H1 (cell line): ENCODE measurements at regions not wholly inside any gene's neighbourhood (a gene's known extent, or its start where the extent isn't known, plus 50 kb on each side); places are given as distances from the start of the nearest gene placed in this dataset.

Experiments
- CTCF ChIA-PET: fragments of 300-600 bp; sonication (Branson Sonifier 250); formaldehyde crosslinking; loops from one replicate; lab custom pipeline; 2021; ENCODE audit not compliant: partially characterized antibody; lab: Charles Lee
- POLR2A ChIA-PET: fragments of 300-600 bp; sonication (Branson Sonifier 250); formaldehyde crosslinking; loops from one replicate; lab custom pipeline; 2021; ENCODE audit warnings: inconsistent platforms; ENCODE audit not compliant: partially characterized antibody; lab: Charles Lee
- DNase-seq, 2 experiments: peaks; one replicate each; pipeline versions ENCODE4 v3.0.0 to v3.0.0-alpha.2; 2010 to 2022; ENCODE audit warnings: low spot score in 2 of 2, low read depth in 1 of 2, mixed read lengths in 1 of 2
- FAIRE-seq: peaks from 2 replicates; lab custom pipeline; 2011; peaks lifted over from hg19 to GRCh38; lab: Jason Lieb, UNC
- H2AFZ ChIP-seq: 2 replicates; pipeline ENCODE4 v1.8.1; 2012; ENCODE audit warnings: low read length, inconsistent platforms
- H2AK5ac ChIP-seq: 2 replicates; pipeline ENCODE4 v1.6.1; 2013; ENCODE audit warnings: low read depth, low read length
- H2BK120ac ChIP-seq: replicated peaks from 2 replicates; pipeline ENCODE3; 2013; ENCODE audit warnings: low read depth, low read length, inconsistent platforms
- H2BK12ac ChIP-seq: 2 replicates; pipeline ENCODE4 v1.6.1; 2013; ENCODE audit warnings: low read depth, low read length
- H2BK15ac ChIP-seq: 2 replicates; pipeline ENCODE4 v1.6.1; 2013; ENCODE audit warnings: low read length
- H2BK20ac ChIP-seq: 2 replicates; pipeline ENCODE4 v1.6.1; 2013; ENCODE audit warnings: low read length
- H2BK5ac ChIP-seq: 2 replicates; pipeline ENCODE4 v1.6.1; 2013; ENCODE audit warnings: low read depth, low read length
- H3K14ac ChIP-seq: 2 replicates; pipeline ENCODE4 v1.6.1; 2013; ENCODE audit warnings: inconsistent platforms; ENCODE audit not compliant: insufficient read length
- H3K18ac ChIP-seq: 2 replicates; pipeline ENCODE4 v1.6.1; 2013; ENCODE audit warnings: low read length; ENCODE audit errors: extremely low read depth
- H3K23ac ChIP-seq: 2 replicates; pipeline ENCODE4 v1.6.1; 2013; ENCODE audit warnings: inconsistent platforms; ENCODE audit not compliant: insufficient read length
- H3K23me2 ChIP-seq: 2 replicates; pipeline ENCODE4 v1.6.1; 2013; ENCODE audit warnings: low read depth, low read length
- H3K27ac ChIP-seq: 2 replicates; pipeline ENCODE4 v1.6.1; 2011; ENCODE audit warnings: low read depth, low read length, inconsistent platforms
- H3K27me3 ChIP-seq, 4 experiments: replicated peaks in 1 of 4; 1 replicate in 1 of 4; 2 replicates in 3 of 4; pipeline versions ENCODE4 v1.6.1 to v1.8.1; 2011 to 2013; ENCODE audit warnings: low read length in 3 of 4, mild to moderate bottlenecking in 3 of 4, inconsistent platforms in 2 of 4, mixed read lengths in 2 of 4, moderate library complexity in 1 of 4; ENCODE audit not compliant: control insufficient read depth in 3 of 4, insufficient read depth in 3 of 4; ENCODE audit errors: extremely low read depth in 1 of 4
- H3K36me3 ChIP-seq, 4 experiments: 2 replicates each; pipeline versions ENCODE4 v1.6.1 to v1.8.1; 2011 to 2013; ENCODE audit warnings: mild to moderate bottlenecking in 4 of 4, low read length in 3 of 4, moderate library complexity in 2 of 4, control low read depth in 1 of 4, inconsistent platforms in 1 of 4; ENCODE audit not compliant: insufficient read depth in 4 of 4, control insufficient read depth in 2 of 4
- H3K4ac ChIP-seq: replicated peaks from 2 replicates; pipeline ENCODE3; 2013; ENCODE audit warnings: low read length, low read depth, mixed read lengths, inconsistent platforms; ENCODE audit not compliant: insufficient read length
- H3K4me1 ChIP-seq, 4 experiments: replicated peaks in 1 of 4; 1 replicate in 1 of 4; 2 replicates in 3 of 4; pipeline versions ENCODE4 v1.6.1 to v1.8.1; 2011 to 2013; ENCODE audit warnings: low read length in 3 of 4, inconsistent platforms in 2 of 4, mixed read lengths in 1 of 4; ENCODE audit not compliant: insufficient read depth in 4 of 4, control insufficient read depth in 3 of 4
- H3K4me2 ChIP-seq, 2 experiments: 2 replicates each; pipeline versions ENCODE4 v1.6.1 to v1.8.1; 2011 to 2013; ENCODE audit warnings: low read depth in 2 of 2, low read length in 2 of 2, control low read depth in 1 of 2, inconsistent platforms in 1 of 2, mild to moderate bottlenecking in 1 of 2; ENCODE audit not compliant: insufficient read depth in 1 of 2
- H3K4me3 ChIP-seq, 4 experiments: fragments of 200-600, 300-600 bp in 1 of 4; sonication (generic), shearing (Covaris generic), sonication (Bioruptor Twin) in 1 of 4; 2 replicates each; pipeline versions ENCODE4 v1.5.1 to v1.8.1; 2011 to 2016; ENCODE audit warnings: low read length in 4 of 4, low read depth in 3 of 4, control low read depth in 2 of 4, inconsistent platforms in 2 of 4, mild to moderate bottlenecking in 2 of 4, mixed read lengths in 1 of 4, moderate library complexity in 1 of 4; ENCODE audit not compliant: insufficient read depth in 2 of 4; ENCODE audit errors: extremely low read depth in 1 of 4
- H3K56ac ChIP-seq: replicated peaks from 2 replicates; pipeline ENCODE3; 2013; ENCODE audit warnings: low read depth, mild to moderate bottlenecking, mixed read lengths, low read length, inconsistent platforms; ENCODE audit not compliant: insufficient read length
- H3K79me1 ChIP-seq: 2 replicates; pipeline ENCODE4 v1.6.1; 2013; ENCODE audit warnings: low read depth, low read length, control low read depth
- H3K79me2 ChIP-seq, 2 experiments: 2 replicates each; pipeline versions ENCODE4 v1.6.1 to v1.8.1; 2012 to 2013; ENCODE audit warnings: low read length in 2 of 2, mild to moderate bottlenecking in 2 of 2, inconsistent platforms in 1 of 2; ENCODE audit not compliant: insufficient read depth in 2 of 2, control insufficient read depth in 1 of 2
- H3K9ac ChIP-seq, 4 experiments: replicated peaks in 1 of 4; 1 replicate in 1 of 4; 2 replicates in 3 of 4; pipeline versions ENCODE4 v1.6.1 to v1.8.1; 2011 to 2013; ENCODE audit warnings: low read depth in 3 of 4, low read length in 3 of 4, control low read depth in 2 of 4, mild to moderate bottlenecking in 2 of 4, moderate library complexity in 2 of 4, inconsistent platforms in 1 of 4; ENCODE audit errors: extremely low read depth in 1 of 4
- H3K9me3 ChIP-seq, 2 experiments: 2 replicates each; pipeline versions ENCODE4 v1.6.1 to v1.8.1; 2012 to 2013; ENCODE audit warnings: mild to moderate bottlenecking in 2 of 2, moderate library complexity in 2 of 2, control low read depth in 1 of 2, inconsistent platforms in 1 of 2, low read depth in 1 of 2, low read length in 1 of 2, mixed read lengths in 1 of 2; ENCODE audit not compliant: insufficient read depth in 2 of 2
- H4K20me1 ChIP-seq, 2 experiments: replicated peaks in 1 of 2; 2 replicates each; pipeline versions ENCODE3 to v1.8.1; 2011 to 2013; ENCODE audit warnings: inconsistent platforms in 2 of 2, low read length in 2 of 2, mild to moderate bottlenecking in 1 of 2; ENCODE audit not compliant: insufficient read depth in 2 of 2, control insufficient read depth in 1 of 2
- H4K5ac ChIP-seq: 2 replicates; pipeline ENCODE4 v1.6.1; 2013; ENCODE audit warnings: low read length, low read depth, mixed read lengths, inconsistent platforms; ENCODE audit not compliant: insufficient read length
- H4K8ac ChIP-seq: 2 replicates; pipeline ENCODE4 v1.8.0; 2013; ENCODE audit warnings: mild to moderate bottlenecking, moderate library complexity, low read length, inconsistent platforms; ENCODE audit not compliant: insufficient read depth; ENCODE audit errors: extremely low read depth
- H4K91ac ChIP-seq: replicated peaks from 2 replicates; pipeline ENCODE3; 2013; ENCODE audit warnings: low read length, mixed read lengths, inconsistent platforms; ENCODE audit not compliant: insufficient read length
- RXRA ChIP-seq: IDR thresholded peaks from 2 replicates; pipeline ENCODE4 v1.6.1; 2011; ENCODE audit warnings: low read depth, mild to moderate bottlenecking, low read length, moderate library complexity; ENCODE audit not compliant: insufficient read depth
- WGBS, 2 experiments: shearing (Covaris generic) in 1 of 2; methylation state at CpG; one replicate each; pipeline versions ENCODE4 v1.1.6 to v1.1.7; 2013 to 2015; ENCODE audit warnings: low lambda C conversion rate in 2 of 2, mixed read lengths in 2 of 2, inconsistent platforms in 1 of 2, low coverage in 1 of 2, missing lambda C conversion rate in 1 of 2; ENCODE audit not compliant: insufficient replicate concordance in 2 of 2, insufficient coverage in 1 of 2, insufficient read length in 1 of 2; ENCODE audit errors: extremely low coverage in 1 of 2, missing lambda C conversion rate in 1 of 2; 5-methylcytosine and 5-hydroxymethylcytosine counted together

DNA sequence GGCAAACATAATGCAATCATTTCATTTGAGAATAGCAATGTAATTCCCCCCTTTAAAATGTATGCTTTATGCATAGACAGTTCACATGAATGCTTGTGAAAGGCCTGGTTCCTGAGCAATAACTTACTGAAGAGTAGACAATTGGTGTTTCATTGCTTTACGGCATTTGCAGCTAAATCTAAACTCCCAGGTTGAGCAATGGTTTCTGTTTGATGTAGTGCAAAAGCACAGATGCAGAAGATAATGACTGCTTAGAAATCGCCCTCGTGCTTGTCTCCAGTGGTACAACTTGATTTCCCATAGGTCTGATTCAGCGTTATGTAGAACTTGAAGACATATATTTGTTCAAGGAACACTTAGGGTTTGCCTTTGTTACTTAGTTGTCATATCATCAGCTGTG, 1018.3 kb downstream of the DIAPH3 start:
- Histone ChIP-seq H4K91ac (no peak overlapping the region), H2BK120ac (no peak overlapping the region), H3K27ac (no peak overlapping the region), H2BK5ac (no peak overlapping the region), H3K9me3 (no peaks in the 10 kb centered on the region), H2BK20ac (no peak overlapping the region), H3K4me3 (no peak overlapping the region), H2BK15ac (no peak overlapping the region), H4K8ac (no peak overlapping the region), H3K23me2 (no peaks in the 10 kb centered on the region), H3K4me2 (no peak overlapping the region), H3K18ac (no peak overlapping the region), H3K9ac (no peak overlapping the region), H3K27me3 (no peaks in the 10 kb centered on the region), H2AFZ (no peak overlapping the region), H2BK12ac (no peak overlapping the region), H3K79me2 (no peaks in the 10 kb centered on the region), H3K79me1 (no peaks in the 10 kb centered on the region), H4K5ac (no peak overlapping the region), H2AK5ac (no peak overlapping the region), H3K4ac (no peak overlapping the region), H3K56ac (no peak overlapping the region), H4K20me1 (no peaks in the 10 kb centered on the region), H3K14ac (no peak overlapping the region), H3K36me3 (no peaks in the 10 kb centered on the region), H3K4me1 (no peaks in the 10 kb centered on the region), H3K23ac (no peak overlapping the region)
- no peak for TF ChIP-seq RXRA
- ChIA-PET POLR2A (no interaction called here), CTCF (interaction anchor here (0.8 kb wide), 1 partner anchor 45 kb away, joined by 3 read pairs; no protein-coding TSS in a partner anchor)
- WGBS, 2 experiments, result 95% methylated on average over 4 of the region's 4 CpGs; no CpG with 5 or more reads in 1 of the 2 experiments
- DNase-seq, result no peak
- FAIRE-seq, result no peak
